Heart left ventricle (tissue), 16 donors: ENCODE measurements at regions not wholly inside any gene's neighbourhood (a gene's known extent, or its start where the extent isn't known, plus 50 kb on each side); places are given as distances from the start of the nearest gene placed in this dataset.

Experiments used
- ATAC-seq, 4 donors: fragments of 200-7000 bp; cut with Tn5 transposase; one replicate each; pipeline ENCODE4 v1.9.1; 2020 to 2022; ENCODE audit warnings: moderate library complexity in 4 of 4, mild to moderate bottlenecking in 3 of 4, moderate number of reproducible peaks in 1 of 4
- DNase-seq, 5 donors: peaks; one replicate each; pipeline ENCODE4 v3.0.0-alpha.2; 2020
- H3K27ac ChIP-seq, 12 donors: fragments of 200-600 bp; sonication (generic) in 4 of 12; one replicate each; pipeline versions ENCODE4 v1.5.0 to v1.8.0; 2016 to 2022; ENCODE audit warnings: mild to moderate bottlenecking in 2 of 12
- H3K27me3 ChIP-seq, 9 donors: fragments of 200-600 bp; sonication (generic) in 2 of 9; one replicate each; pipeline versions ENCODE4 v1.5.1 to v1.8.0; 2016 to 2022; ENCODE audit warnings: mild to moderate bottlenecking in 3 of 9
- H3K36me3 ChIP-seq, 9 donors: fragments of 200-600 bp; sonication (generic) in 2 of 9; one replicate each; pipeline versions ENCODE4 v1.5.0 to v1.8.0; 2018 to 2022; ENCODE audit warnings: mild to moderate bottlenecking in 2 of 9
- H3K4me1 ChIP-seq, 12 donors: fragments of 200-600 bp; sonication (generic) in 4 of 12; one replicate each; pipeline versions ENCODE4 v1.5.0 to v1.8.0; 2016 to 2022; ENCODE audit warnings: mild to moderate bottlenecking in 3 of 12
- H3K4me3 ChIP-seq, 12 donors: fragments of 200-600 bp; sonication (generic) in 4 of 12; one replicate each; pipeline versions ENCODE4 v1.5.0 to v1.8.0; 2017 to 2022; ENCODE audit warnings: mild to moderate bottlenecking in 9 of 12, moderate library complexity in 4 of 12
- H3K9me3 ChIP-seq, 12 donors: fragments of 200-600 bp; sonication (generic) in 4 of 12; one replicate each; pipeline versions ENCODE4 v1.5.0 to v1.8.0; 2016 to 2022; ENCODE audit warnings: mild to moderate bottlenecking in 1 of 12
- POLR2A ChIP-seq, 2 donors: fragments of 450-650 bp; IDR thresholded peaks; one replicate each; pipeline ENCODE4 v1.6.1; 2017; ENCODE audit warnings: antibody characterized with exemption in 2 of 2, mild to moderate bottlenecking in 2 of 2, moderate library complexity in 2 of 2
- whole genome bisulfite sequencing, 4 donors: extraction: QIAGEN DNeasy Blood & Tissue Kit in 2 of 4; methylation state at CpG; one replicate each; pipeline versions ENCODE4 v1.1.5 to v1.1.7; 2013 to 2018; 5-methylcytosine and 5-hydroxymethylcytosine counted together
- intact Hi-C, 10 donors: fragments of 100-400 bp; cut with DNase I; formaldehyde crosslinking; loops; one replicate each; pipeline versions ENCODE4 v1.11.1 to v1.14.2; 2022
- TF ChIP-seq, protein P1 (sequence below), 12 donors: fragments of 200-600 bp; sonication (generic) in 4 of 12; IDR thresholded peaks; one replicate each; pipeline versions ENCODE4 v1.5.0 to v1.8.0; 2018 to 2022; ENCODE audit warnings: antibody characterized with exemption in 12 of 12, mild to moderate bottlenecking in 5 of 12
- donor health status: ischemic (EF 13 %, LVEDD 7.1; RV severe dilation, severe dysfunction).
- donor health status: healthy with polysubstance abuse.
- donor health status: DM: no; HTN: yes; CAD: no.
- donor health status: DM: no; HTN: no; CAD: no.
- donor health status: ischemic (EF 25% LVEDD 6.9; RV normal size, moderate dysfunction).
- donor health status: ischemic (EF 25% LVEDD 5.7; RV mildly dilated, moderate dysfunction).
- donor health status: healthy.
- donor health status: DM: yes; HTN: yes; CAD: no.
- donor health status: ischemic (EF 35%, LVEDD 5.7; RV mildly dilated, moderate dysfunction).
- donor health status: nonischemic (EF 11% LVEDD 7.7; RV severe dilation, severe dysfunction).
- donor health status: DM: yes; HTN: yes; CAD: no.
- donor health status: PGD.
- donor health status: ischemic (EF 29% LVEDD 5.4; RV normal size, mild dysfunction).
- donor health status: nonischemic (EF 23%, LVEDD 6.1; RV moderate dilation, normal function).

GRCh38 chrX:69307029-69307428 is 141.8 kb upstream of the PJA1 start:
- Histone ChIP-seq H3K9me3 (no peaks in the 10 kb centered on the region), H3K27me3 (peaks cover 0 to 46% (median 0%) of the 10 kb centered on the region in 9 donors), H3K4me1 (no peaks in the 10 kb centered on the region), H3K27ac (no peak overlapping the region), H3K4me3 (no peak overlapping the region), H3K36me3 (no peaks in the 10 kb centered on the region)
- no peak for ATAC-seq
- WGBS, 4 donors = 64 to 95% (median 87%) methylated on average over 1 of the region's 1 CpG
- DNase-seq = no peak
- intact Hi-C loops = loop anchor here in 1 of 10 donors (10.0 kb wide), 1 partner anchor 78 kb away; no protein-coding TSS in a partner anchor
- TF ChIP-seq POLR2A (IDR thresholded peaks at IDR 0.05) = no peak
- TF ChIP-seq, protein P1, sequence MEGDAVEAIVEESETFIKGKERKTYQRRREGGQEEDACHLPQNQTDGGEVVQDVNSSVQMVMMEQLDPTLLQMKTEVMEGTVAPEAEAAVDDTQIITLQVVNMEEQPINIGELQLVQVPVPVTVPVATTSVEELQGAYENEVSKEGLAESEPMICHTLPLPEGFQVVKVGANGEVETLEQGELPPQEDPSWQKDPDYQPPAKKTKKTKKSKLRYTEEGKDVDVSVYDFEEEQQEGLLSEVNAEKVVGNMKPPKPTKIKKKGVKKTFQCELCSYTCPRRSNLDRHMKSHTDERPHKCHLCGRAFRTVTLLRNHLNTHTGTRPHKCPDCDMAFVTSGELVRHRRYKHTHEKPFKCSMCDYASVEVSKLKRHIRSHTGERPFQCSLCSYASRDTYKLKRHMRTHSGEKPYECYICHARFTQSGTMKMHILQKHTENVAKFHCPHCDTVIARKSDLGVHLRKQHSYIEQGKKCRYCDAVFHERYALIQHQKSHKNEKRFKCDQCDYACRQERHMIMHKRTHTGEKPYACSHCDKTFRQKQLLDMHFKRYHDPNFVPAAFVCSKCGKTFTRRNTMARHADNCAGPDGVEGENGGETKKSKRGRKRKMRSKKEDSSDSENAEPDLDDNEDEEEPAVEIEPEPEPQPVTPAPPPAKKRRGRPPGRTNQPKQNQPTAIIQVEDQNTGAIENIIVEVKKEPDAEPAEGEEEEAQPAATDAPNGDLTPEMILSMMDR (IDR thresholded peaks at IDR 0.05) = no peak

- intact Hi-C loops = loop anchor here in 1 of 10 donors (10.0 kb wide), 1 partner anchor 79 kb away; no protein-coding TSS in a partner anchor
Observed at GRCh38 chrX:69306063-69306404, 140.8 kb upstream of the PJA1 start.

DNA sequence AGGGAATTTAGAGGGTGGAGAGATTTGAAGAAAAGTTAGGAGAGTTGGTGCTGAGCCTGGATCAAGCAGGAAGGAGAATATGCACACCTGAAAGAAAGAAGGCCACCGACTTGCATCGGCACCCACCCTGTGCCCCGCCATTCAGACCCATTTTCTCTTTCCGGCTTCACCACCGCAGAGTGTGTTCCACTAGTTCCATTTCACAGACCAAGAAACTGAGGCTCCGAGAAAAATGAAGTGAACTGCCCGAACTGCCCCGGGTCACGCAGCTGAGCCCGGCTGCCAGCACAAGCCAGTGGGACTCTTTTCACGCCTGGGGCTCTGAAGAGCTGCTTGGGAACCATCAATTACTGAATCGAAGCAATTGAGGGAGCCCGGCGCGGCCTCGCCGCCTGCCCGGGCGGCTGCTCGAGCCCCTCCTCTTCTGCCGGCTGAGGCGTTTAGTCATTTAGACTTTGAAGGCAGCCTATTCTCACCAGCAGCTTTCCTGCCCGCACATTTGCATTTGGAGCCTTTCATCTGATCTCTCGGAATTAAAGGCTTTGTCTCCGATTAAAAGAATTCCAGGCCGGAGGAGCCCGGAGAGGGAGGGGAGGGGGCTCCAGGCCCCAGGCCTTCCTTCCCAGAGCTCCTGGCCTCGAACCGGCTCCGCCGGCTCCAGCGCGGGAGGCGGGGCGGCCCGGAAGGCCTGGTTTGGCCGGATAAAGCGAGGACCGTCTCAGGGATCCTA is 140.2 kb upstream of the PJA1 start:
- WGBS, 4 donors = 48 to 62% (median 50%) methylated on average over 38 to 39 of the region's 39 CpGs
- H3K9me3 ChIP-seq = no peaks in the 10 kb centered on the region
- intact Hi-C loops = loop anchor here in 1 of 10 donors (10.0 kb wide), 1 partner anchor 79 kb away; no protein-coding TSS in a partner anchor
- peaks cover 0 to 35% (median 0%) of the 10 kb centered on the region in 9 donors for H3K27me3 ChIP-seq
- no peaks in the 10 kb centered on the region for H3K36me3 ChIP-seq
- ATAC-seq = no peak
- no peak overlapping the region for H3K27ac ChIP-seq
- H3K4me1 ChIP-seq = no peaks in the 10 kb centered on the region
- DNase-seq = no peak
- TF ChIP-seq, protein P1 (IDR thresholded peaks at IDR 0.05) = no peak
- TF ChIP-seq POLR2A (IDR thresholded peaks at IDR 0.05) = no peak
- H3K4me3 ChIP-seq = no peak overlapping the region

More at GRCh38 chrX:69306063-69306404, 140.8 kb upstream of the PJA1 start:
- Histone ChIP-seq H3K9me3 (no peaks in the 10 kb centered on the region), H3K27ac (no peak overlapping the region), H3K4me1 (no peaks in the 10 kb centered on the region), H3K27me3 (peaks cover 0 to 39% (median 0%) of the 10 kb centered on the region in 9 donors), H3K36me3 (no peaks in the 10 kb centered on the region), H3K4me3 (no peak overlapping the region)
- TF ChIP-seq, protein P1 (IDR thresholded peaks at IDR 0.05) = no peak
- no peak for TF ChIP-seq POLR2A (IDR thresholded peaks at IDR 0.05)
- ATAC-seq = no peak
- DNase-seq = no peak
- WGBS, 4 donors = 65 to 73% (median 70%) methylated on average over 6 to 7 of the region's 7 CpGs

DNA sequence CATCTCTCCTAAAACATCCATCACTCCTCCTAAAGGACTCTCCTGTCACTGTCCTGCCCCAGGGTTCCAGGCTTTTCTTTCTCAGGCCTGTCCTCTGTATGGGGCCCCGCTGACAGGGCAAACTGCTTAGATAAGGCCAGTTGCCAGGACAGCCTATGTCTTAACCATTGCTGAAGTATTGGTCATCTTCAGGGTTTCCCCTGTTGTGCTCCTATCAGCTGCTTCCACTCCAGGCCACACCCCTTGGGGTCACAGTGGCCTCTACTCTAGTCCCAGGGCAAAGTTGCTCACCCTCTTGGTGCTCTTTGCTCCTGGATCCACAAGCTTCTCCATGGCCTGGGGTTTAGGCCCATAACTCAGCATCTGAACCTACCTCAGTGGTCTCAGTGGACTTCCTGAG is 138.0 kb upstream of the PJA1 start:
- no peak overlapping the region for H3K27ac ChIP-seq
- 50 to 91% (median 85%) methylated on average over 1 of the region's 1 CpG for WGBS, 4 donors
- no peaks in the 10 kb centered on the region for H3K36me3 ChIP-seq
- ATAC-seq (no peak), DNase-seq (no peak)
- H3K27me3 ChIP-seq = peaks cover 0 to 32% (median 0%) of the 10 kb centered on the region in 9 donors
- intact Hi-C loops = loop anchor here in 1 of 10 donors (10.0 kb wide), 1 partner anchor 82 kb away; no protein-coding TSS in a partner anchor
- H3K4me3 ChIP-seq = no peak overlapping the region
- H3K4me1 ChIP-seq = peaks cover 0 to 8% (median 0%) of the 10 kb centered on the region in 12 donors
- H3K9me3 ChIP-seq = no peaks in the 10 kb centered on the region
- TF ChIP-seq, protein P1 (IDR thresholded peaks at IDR 0.05) = no peak
- TF ChIP-seq POLR2A (IDR thresholded peaks at IDR 0.05) = no peak
